GM12891 (cell line): ENCODE measurements at regions not wholly inside any gene's neighbourhood (a gene's known extent, or its start where the extent isn't known, plus 50 kb on each side); places are given as distances from the start of the nearest gene placed in this dataset.

Source experiments
- POLR2A ChIP-seq: IDR thresholded peaks from 2 replicates; pipeline ENCODE4 v1.6.1; 2011; ENCODE audit warnings: low read depth, low read length, control low read depth
- SPI1 ChIP-seq: IDR thresholded peaks from 2 replicates; pipeline ENCODE4 v1.6.1; 2011; ENCODE audit warnings: low read depth, low read length, control low read depth
- TAF1 ChIP-seq: IDR thresholded peaks from 2 replicates; pipeline ENCODE4 v1.6.1; 2011; ENCODE audit warnings: low read depth, low read length, control low read depth

- TF ChIP-seq SPI1 (no peak), TAF1 (no peak), POLR2A (no peak)
These were observed 87.9 kb upstream of the B3GAT1 start for GRCh38 chr11:134499990-134500389.
